Right kidney (tissue), 1 donor: ENCODE measurements at regions not wholly inside any gene's neighbourhood (a gene's known extent, or its start where the extent isn't known, plus 50 kb on each side); places are given as distances from the start of the nearest gene placed in this dataset.

ENCODE experiments used
- DNase-seq: peaks from one replicate; pipeline ENCODE4 v3.0.0-alpha.2; 2016

GRCh38 chr2:220445429-220446105, 818.1 kb downstream of the SLC4A3 start:
- no peak for DNase-seq

GRCh38 chr2:220446106-220446712, 818.8 kb downstream of the SLC4A3 start:
- no peak for DNase-seq

- no peak for DNase-seq
Measured at GRCh38 chr2:220450846-220451245, 823.4 kb downstream of the SLC4A3 start.

GRCh38 chr2:220451438-220451837, 824.0 kb downstream of the SLC4A3 start:
- DNase-seq: no peak

GRCh38 chr2:220452561-220452960, 825.1 kb downstream of the SLC4A3 start:
- no peak for DNase-seq

- no peak for DNase-seq
Measured at GRCh38 chr2:220455351-220455990, 828.0 kb downstream of the SLC4A3 start.

- no peak for DNase-seq
Measured at GRCh38 chr2:220458051-220458450, 830.6 kb downstream of the SLC4A3 start.

GRCh38 chr2:220460257-220460985, 833.0 kb downstream of the SLC4A3 start:
- DNase-seq: no peak

GRCh38 chr2:220463876-220464275, 836.4 kb downstream of the SLC4A3 start:
- no peak for DNase-seq

GRCh38 chr2:220465700-220466099, 838.3 kb downstream of the SLC4A3 start:
- DNase-seq: no peak

- no peak for DNase-seq
Measured at GRCh38 chr2:220466251-220466691, 838.8 kb downstream of the SLC4A3 start.

- no peak for DNase-seq
Measured at GRCh38 chr2:220469201-220469600, 841.8 kb downstream of the SLC4A3 start.

- DNase-seq: no peak
Measured at GRCh38 chr2:220473611-220474010, 846.2 kb downstream of the SLC4A3 start.

GRCh38 chr2:220476877-220477276, 849.4 kb downstream of the SLC4A3 start:
- DNase-seq: no peak

- DNase-seq: no peak
Measured at GRCh38 chr2:220478305-220479058, 851.1 kb downstream of the SLC4A3 start.

GRCh38 chr2:220482716-220483115, 855.3 kb downstream of the SLC4A3 start:
- DNase-seq: no peak

GRCh38 chr2:220489121-220489520, 861.7 kb downstream of the SLC4A3 start:
- DNase-seq: no peak

- DNase-seq: no peak
Measured at GRCh38 chr2:220491670-220492069, 864.2 kb downstream of the SLC4A3 start.

GRCh38 chr2:220493871-220494525, 866.6 kb downstream of the SLC4A3 start:
- DNase-seq: no peak

- DNase-seq: no peak
Measured at GRCh38 chr2:220496513-220496912, 869.1 kb downstream of the SLC4A3 start.

GRCh38 chr2:220499225-220499624, 871.8 kb downstream of the SLC4A3 start:
- DNase-seq: no peak

- DNase-seq: no peak
Measured at GRCh38 chr2:220502539-220502938, 875.1 kb downstream of the SLC4A3 start.
